IPS-18c (cell line): ENCODE measurements at regions not wholly inside any gene's neighbourhood (a gene's known extent, or its start where the extent isn't known, plus 50 kb on each side); places are given as distances from the start of the nearest gene placed in this dataset.
"Not testable (repeated sequence)": the region's sequence is repeated elsewhere in the genome, so short reads cannot be mapped to it uniquely, and the experiment has no call there.

Experiments
- H3K4me3 ChIP-seq: 2 replicates; pipeline ENCODE4 v1.7.0; 2013; ENCODE audit warnings: low read depth, mild to moderate bottlenecking, low read length, moderate library complexity; ENCODE audit not compliant: insufficient read depth
- H3K9me3 ChIP-seq: one replicate; pipeline ENCODE4 v1.6.1; 2013; ENCODE audit warnings: mild to moderate bottlenecking, low read length, moderate library complexity; ENCODE audit not compliant: control insufficient read depth, insufficient read depth

- no peak overlapping the region for H3K4me3 ChIP-seq
- H3K9me3 ChIP-seq, result no peaks in the 10 kb centered on the region
These were observed 350.5 kb downstream of the MATN1 start for GRCh38 chr1:30372792-30373433.

- no peaks in the 10 kb centered on the region for H3K9me3 ChIP-seq
These were observed 351.2 kb downstream of the MATN1 start for GRCh38 chr1:30371888-30372791.

GRCh38 chr1:30371179-30371788 lies 352.1 kb downstream of the MATN1 start:
- H3K4me3 ChIP-seq, result no peak overlapping the region
- peaks cover 2% of the 10 kb centered on the region for H3K9me3 ChIP-seq

More at GRCh38 chr1:30371888-30372791, 351.2 kb downstream of the MATN1 start:
- no peak overlapping the region for H3K4me3 ChIP-seq

GRCh38 chr1:30368651-30369240 lies 354.6 kb downstream of the MATN1 start:
- H3K9me3 ChIP-seq, result peaks cover 2% of the 10 kb centered on the region
- no peak overlapping the region for H3K4me3 ChIP-seq

GRCh38 chr1:30366911-30367310 lies 356.5 kb downstream of the MATN1 start:
- Histone ChIP-seq H3K9me3 (peaks cover 2% of the 10 kb centered on the region), H3K4me3 (no peak overlapping the region)

- Histone ChIP-seq H3K4me3 (no peak overlapping the region), H3K9me3 (peaks cover 2% of the 10 kb centered on the region)
These were observed 357.2 kb downstream of the MATN1 start for GRCh38 chr1:30366199-30366598.

- Histone ChIP-seq H3K9me3 (peaks cover 2% of the 10 kb centered on the region), H3K4me3 (no peak overlapping the region)
These were observed 357.8 kb downstream of the MATN1 start for GRCh38 chr1:30365596-30365995.

GRCh38 chr1:30363031-30363430 lies 360.4 kb downstream of the MATN1 start:
- no peak overlapping the region for H3K4me3 ChIP-seq

GRCh38 chr1:30362603-30362990 lies 360.8 kb downstream of the MATN1 start:
- peaks cover 2% of the 10 kb centered on the region for H3K9me3 ChIP-seq

More at GRCh38 chr1:30363031-30363430, 360.4 kb downstream of the MATN1 start:
- H3K9me3 ChIP-seq, result peaks cover 2% of the 10 kb centered on the region

GRCh38 chr1:30361890-30362602 lies 361.3 kb downstream of the MATN1 start:
- not testable (repeated sequence) for H3K9me3 ChIP-seq, H3K4me3 ChIP-seq

More at GRCh38 chr1:30362603-30362990, 360.8 kb downstream of the MATN1 start:
- H3K4me3 ChIP-seq, result no peak overlapping the region

GRCh38 chr1:30360753-30361152 lies 362.6 kb downstream of the MATN1 start:
- no peaks in the 10 kb centered on the region for H3K9me3 ChIP-seq
- H3K4me3 ChIP-seq, result no peak overlapping the region

- Histone ChIP-seq H3K4me3 (no peak overlapping the region), H3K9me3 (no peaks in the 10 kb centered on the region)
These were observed 363.1 kb downstream of the MATN1 start for GRCh38 chr1:30360281-30360680.

GRCh38 chr1:30359539-30360220 lies 363.7 kb downstream of the MATN1 start:
- Histone ChIP-seq H3K9me3 (no peaks in the 10 kb centered on the region), H3K4me3 (no peak overlapping the region)

GRCh38 chr1:30358500-30358899 lies 364.9 kb downstream of the MATN1 start:
- Histone ChIP-seq H3K4me3 (no peak overlapping the region), H3K9me3 (no peaks in the 10 kb centered on the region)

GRCh38 chr1:30356839-30357238 lies 366.5 kb downstream of the MATN1 start:
- Histone ChIP-seq H3K9me3 (no peaks in the 10 kb centered on the region), H3K4me3 (no peak overlapping the region)

GRCh38 chr1:30354410-30354809 lies 369.0 kb downstream of the MATN1 start:
- H3K9me3 ChIP-seq, result no peaks in the 10 kb centered on the region
- no peak overlapping the region for H3K4me3 ChIP-seq
